Gastrocnemius medialis (tissue), 4 donors: ENCODE measurements at regions not wholly inside any gene's neighbourhood (a gene's known extent, or its start where the extent isn't known, plus 50 kb on each side); places are given as distances from the start of the nearest gene placed in this dataset.

ENCODE experiments used
- ATAC-seq, 2 donors: fragments of 150-250 bp; one replicate each; pipeline ENCODE4 v1.9.1; 2016
- DNase-seq, 2 donors: peaks; one replicate each; pipeline ENCODE4 v3.0.0-alpha.2; 2019
- H3K27ac ChIP-seq, 4 donors: fragments of 200-600 bp; sonication (generic); 1 replicate in 1 of 4; 2 replicates in 3 of 4; pipeline ENCODE4 v1.5.1; 2016 to 2018; ENCODE audit warnings: mild to moderate bottlenecking in 2 of 4, moderate library complexity in 1 of 4
- H3K27me3 ChIP-seq, 3 donors: fragments of 200-600 bp; sonication (generic) in 2 of 3; 1 replicate in 1 of 3; 2 replicates in 2 of 3; pipeline versions ENCODE4 v1.5.1 to v1.6.0; 2016 to 2019; ENCODE audit warnings: mild to moderate bottlenecking in 1 of 3, moderate library complexity in 1 of 3
- H3K36me3 ChIP-seq, 2 donors: fragments of 200-600 bp; sonication (generic) in 1 of 2; one replicate each; pipeline ENCODE4 v1.5.1; 2017 to 2018
- H3K4me1 ChIP-seq, 2 donors: fragments of 200-600 bp; sonication (generic) in 1 of 2; one replicate each; pipeline ENCODE4 v1.5.1; 2016 to 2017; ENCODE audit warnings: mild to moderate bottlenecking in 2 of 2
- H3K4me3 ChIP-seq, 4 donors: fragments of 200-600 bp; sonication (generic) in 3 of 4; 1 replicate in 1 of 4; 2 replicates in 3 of 4; pipeline ENCODE4 v1.5.1; 2016 to 2019; ENCODE audit warnings: mild to moderate bottlenecking in 2 of 4
- H3K9me3 ChIP-seq, 3 donors: fragments of 200-600 bp; sonication (generic) in 2 of 3; 1 replicate in 1 of 3; 2 replicates in 2 of 3; pipeline ENCODE4 v1.5.1; 2016 to 2019
- POLR2A ChIP-seq, 2 donors: fragments of 450-650 bp; IDR thresholded peaks; one replicate each; pipeline ENCODE4 v1.6.1; 2017; ENCODE audit warnings: antibody characterized with exemption in 2 of 2, mild to moderate bottlenecking in 2 of 2, moderate library complexity in 2 of 2
- in situ Hi-C, 4 donors: fragments of 200-750 bp; cut with MboI; loops; one replicate each; pipeline versions ENCODE4 v1.15.0 to v1.8.0; 2017; ENCODE audit warnings: low sequenced_read_pairs in 4 of 4
- intact Hi-C: fragments of 100-400 bp; cut with DNase I; formaldehyde crosslinking; loops from one replicate; pipeline ENCODE4 v1.15.1; 2023; ENCODE audit warnings: low total_unique reads
- TF ChIP-seq, protein P1 (sequence below), 5 experiments: fragments of 450-650 bp in 3 of 5; fragments of 200-600 bp in 2 of 5; sonication (generic) in 2 of 5; IDR thresholded peaks in 4 of 5; conservative IDR thresholded peaks in 1 of 5; 1 replicate in 4 of 5; 2 replicates in 1 of 5; pipeline ENCODE4 v1.5.1; 2016 to 2019; ENCODE audit warnings: antibody characterized with exemption in 5 of 5, mild to moderate bottlenecking in 3 of 5, moderate library complexity in 3 of 5

DNA sequence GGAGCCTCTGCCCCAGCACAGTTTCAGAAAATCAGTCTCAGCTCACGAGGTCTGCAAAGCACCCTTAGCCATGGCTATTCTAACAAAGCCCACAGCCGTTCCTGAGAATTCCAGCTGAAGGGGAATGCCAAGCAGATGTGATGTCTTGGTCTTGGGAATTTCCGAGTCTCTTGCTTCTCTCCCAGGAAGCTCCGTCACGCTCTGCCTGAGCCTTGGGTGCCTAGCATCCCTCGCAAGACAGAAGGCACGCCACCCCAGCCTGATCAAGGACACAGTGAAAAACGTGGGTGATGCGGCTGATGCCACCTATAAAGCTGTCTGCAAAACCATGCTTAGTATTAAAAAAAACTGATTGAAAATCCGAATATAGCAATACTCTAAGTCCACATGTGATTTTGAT lies 254.6 kb downstream of the SH3BP4 start:
- H3K4me3 ChIP-seq = no peak overlapping the region
- H3K9me3 ChIP-seq = no peaks in the 10 kb centered on the region
- intact Hi-C loops (no loop called here), in situ Hi-C loops (no loop called here)
- no peaks in the 10 kb centered on the region for H3K36me3 ChIP-seq
- no peaks in the 10 kb centered on the region for H3K4me1 ChIP-seq
- TF ChIP-seq POLR2A (IDR thresholded peaks at IDR 0.05) = no peak
- TF ChIP-seq, protein P1, sequence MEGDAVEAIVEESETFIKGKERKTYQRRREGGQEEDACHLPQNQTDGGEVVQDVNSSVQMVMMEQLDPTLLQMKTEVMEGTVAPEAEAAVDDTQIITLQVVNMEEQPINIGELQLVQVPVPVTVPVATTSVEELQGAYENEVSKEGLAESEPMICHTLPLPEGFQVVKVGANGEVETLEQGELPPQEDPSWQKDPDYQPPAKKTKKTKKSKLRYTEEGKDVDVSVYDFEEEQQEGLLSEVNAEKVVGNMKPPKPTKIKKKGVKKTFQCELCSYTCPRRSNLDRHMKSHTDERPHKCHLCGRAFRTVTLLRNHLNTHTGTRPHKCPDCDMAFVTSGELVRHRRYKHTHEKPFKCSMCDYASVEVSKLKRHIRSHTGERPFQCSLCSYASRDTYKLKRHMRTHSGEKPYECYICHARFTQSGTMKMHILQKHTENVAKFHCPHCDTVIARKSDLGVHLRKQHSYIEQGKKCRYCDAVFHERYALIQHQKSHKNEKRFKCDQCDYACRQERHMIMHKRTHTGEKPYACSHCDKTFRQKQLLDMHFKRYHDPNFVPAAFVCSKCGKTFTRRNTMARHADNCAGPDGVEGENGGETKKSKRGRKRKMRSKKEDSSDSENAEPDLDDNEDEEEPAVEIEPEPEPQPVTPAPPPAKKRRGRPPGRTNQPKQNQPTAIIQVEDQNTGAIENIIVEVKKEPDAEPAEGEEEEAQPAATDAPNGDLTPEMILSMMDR (IDR thresholded peaks at IDR 0.05 in 4 of 5, conservative IDR thresholded peaks at IDR 0.05 in 1 of 5) = no peak
- ATAC-seq = no peak
- peaks cover 0 to 2% (median 0%) of the 10 kb centered on the region in 3 donors for H3K27me3 ChIP-seq
- no peak overlapping the region for H3K27ac ChIP-seq
- no peak for DNase-seq

DNA sequence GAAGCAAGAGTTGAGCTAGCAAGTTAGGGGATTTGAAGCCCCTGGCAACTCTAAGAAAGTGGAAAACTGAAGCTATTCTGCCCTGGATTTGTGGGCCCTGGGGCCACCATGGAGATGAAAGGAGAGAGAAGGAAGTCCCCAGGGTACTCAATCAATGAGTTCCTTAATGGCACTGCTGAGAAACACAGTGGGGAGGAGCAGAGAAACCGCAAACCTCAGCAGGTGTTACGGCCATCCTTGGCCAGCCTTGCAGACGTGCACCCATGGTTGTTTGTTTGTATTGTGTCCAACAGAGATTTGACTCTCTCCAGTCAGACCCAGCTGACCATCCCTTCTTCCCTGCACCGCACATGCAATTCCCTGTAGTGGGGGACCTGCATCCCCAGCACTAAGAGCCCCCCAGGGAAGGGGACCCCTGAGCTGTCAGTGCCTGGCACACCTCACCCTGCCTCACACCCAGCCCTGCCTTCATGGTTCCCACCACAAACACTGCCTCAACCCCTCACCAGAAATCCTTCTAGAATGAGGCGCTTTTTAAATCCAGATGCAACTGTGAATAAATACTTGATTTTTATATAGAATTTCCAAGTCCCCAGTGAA lies 255.3 kb downstream of the SH3BP4 start:
- no peak for DNase-seq
- intact Hi-C loops = no loop called here
- H3K9me3 ChIP-seq = no peaks in the 10 kb centered on the region
- H3K27ac ChIP-seq = no peak overlapping the region
- ATAC-seq = no peak
- no peaks in the 10 kb centered on the region for H3K4me1 ChIP-seq
- TF ChIP-seq, protein P1 (IDR thresholded peaks at IDR 0.05 in 4 of 5, conservative IDR thresholded peaks at IDR 0.05 in 1 of 5) = no peak
- no peaks in the 10 kb centered on the region for H3K36me3 ChIP-seq
- H3K27me3 ChIP-seq = peaks cover 0 to 2% (median 0%) of the 10 kb centered on the region in 3 donors
- in situ Hi-C loops = no loop called here
- H3K4me3 ChIP-seq = no peak overlapping the region

DNA sequence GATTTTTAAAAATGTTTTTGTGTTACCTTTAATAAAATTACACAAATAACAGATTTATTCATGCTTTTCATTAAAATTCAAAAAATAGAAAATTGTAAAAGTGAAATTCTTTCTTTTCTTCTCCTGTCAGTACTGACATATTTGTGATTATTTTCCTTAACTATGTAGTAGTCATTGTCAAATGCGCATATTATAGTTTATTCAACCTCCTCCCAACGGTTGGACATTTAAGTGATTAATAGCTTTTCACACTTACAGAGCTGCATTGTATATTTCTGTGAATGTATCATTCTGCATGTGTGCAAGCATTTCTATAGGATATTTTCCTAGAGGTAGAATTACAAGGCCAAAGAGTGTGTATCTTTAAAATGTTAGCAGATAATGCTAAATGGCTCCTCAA lies 259.2 kb downstream of the SH3BP4 start:
- Histone ChIP-seq H3K9me3 (no peaks in the 10 kb centered on the region), H3K4me3 (no peak overlapping the region), H3K4me1 (no peaks in the 10 kb centered on the region), H3K36me3 (no peaks in the 10 kb centered on the region), H3K27ac (no peak overlapping the region), H3K27me3 (peaks cover 0 to 2% (median 0%) of the 10 kb centered on the region in 3 donors)
- DNase-seq (no peak), ATAC-seq (no peak)
- TF ChIP-seq, protein P1 (IDR thresholded peaks at IDR 0.05 in 4 of 5, conservative IDR thresholded peaks at IDR 0.05 in 1 of 5) = no peak
- TF ChIP-seq POLR2A (IDR thresholded peaks at IDR 0.05) = no peak
- in situ Hi-C loops (no loop called here), intact Hi-C loops (no loop called here)

DNA sequence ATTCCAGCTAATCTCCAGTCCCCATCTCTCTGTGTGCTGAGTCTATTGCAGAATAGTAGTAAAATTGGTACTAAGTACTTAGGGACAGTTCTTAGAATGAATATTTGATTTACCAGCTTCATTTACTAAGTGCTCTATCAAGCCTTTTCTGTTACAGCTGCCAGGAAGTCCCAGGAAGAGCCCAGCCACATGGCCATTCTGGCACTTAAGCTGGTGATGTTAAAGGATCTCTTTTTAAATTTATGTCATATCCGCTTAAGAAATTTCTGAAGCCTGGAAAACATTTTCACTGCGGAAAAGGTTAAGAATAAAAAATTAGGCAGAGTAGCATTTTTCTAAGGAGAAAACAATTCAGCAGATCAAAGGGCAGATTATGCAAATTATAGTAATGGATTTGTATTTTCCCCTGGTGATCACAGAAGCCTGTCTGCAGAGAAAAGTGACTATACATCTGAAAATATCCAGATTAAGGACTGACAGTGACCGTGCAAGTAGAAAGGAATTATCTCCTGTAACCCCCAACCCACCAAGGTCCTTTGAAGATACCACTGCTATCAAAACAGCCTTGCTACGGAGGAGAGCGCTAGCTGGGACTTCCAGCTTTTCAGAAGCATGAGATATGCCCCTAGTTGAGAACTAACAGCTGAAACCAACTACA lies 260.8 kb downstream of the SH3BP4 start:
- Histone ChIP-seq H3K27ac (no peak overlapping the region), H3K27me3 (no peaks in the 10 kb centered on the region), H3K4me1 (no peaks in the 10 kb centered on the region), H3K36me3 (no peaks in the 10 kb centered on the region), H3K9me3 (no peaks in the 10 kb centered on the region), H3K4me3 (no peak overlapping the region)
- in situ Hi-C loops = no loop called here
- ATAC-seq (no peak), DNase-seq (no peak)
- no peak for TF ChIP-seq POLR2A (IDR thresholded peaks at IDR 0.05)
- TF ChIP-seq, protein P1 (IDR thresholded peaks at IDR 0.05 in 4 of 5, conservative IDR thresholded peaks at IDR 0.05 in 1 of 5) = no peak
- intact Hi-C loops = no loop called here
